HG02973 (cell line): ENCODE measurements at regions not wholly inside any gene's neighbourhood (a gene's known extent, or its start where the extent isn't known, plus 50 kb on each side); places are given as distances from the start of the nearest gene placed in this dataset.
A peak's percentile ranks its signal among the peaks of the same experiment; 100 is the strongest.

ENCODE experiments used
- ATAC-seq: cut with Tn5 transposase; IDR thresholded peaks from one replicate; pipeline ENCODE4 v1.9.1; 2021; ENCODE audit warnings: moderate library complexity; ENCODE audit not compliant: unreplicated experiment

DNA sequence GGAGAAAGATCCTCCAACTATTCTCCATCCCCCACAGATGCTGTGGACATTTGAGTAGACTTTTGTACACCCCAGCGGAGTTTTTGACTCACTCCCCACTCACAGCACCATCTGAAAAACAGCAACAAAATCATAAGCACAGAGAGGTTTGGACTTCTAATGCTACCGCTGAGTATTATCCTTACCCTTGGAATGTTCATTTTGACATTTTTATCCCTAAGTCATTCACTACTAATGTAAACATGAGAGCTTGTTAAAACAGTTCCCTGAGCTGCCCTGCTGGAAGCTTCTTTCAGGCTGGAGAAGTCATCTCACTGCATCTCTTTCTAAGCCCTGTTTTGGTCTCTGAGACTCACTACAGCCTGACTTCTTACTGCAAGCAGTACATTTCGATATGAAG, 1045.9 kb downstream of the MCTP2 start:
- ATAC-seq, result no peak

DNA sequence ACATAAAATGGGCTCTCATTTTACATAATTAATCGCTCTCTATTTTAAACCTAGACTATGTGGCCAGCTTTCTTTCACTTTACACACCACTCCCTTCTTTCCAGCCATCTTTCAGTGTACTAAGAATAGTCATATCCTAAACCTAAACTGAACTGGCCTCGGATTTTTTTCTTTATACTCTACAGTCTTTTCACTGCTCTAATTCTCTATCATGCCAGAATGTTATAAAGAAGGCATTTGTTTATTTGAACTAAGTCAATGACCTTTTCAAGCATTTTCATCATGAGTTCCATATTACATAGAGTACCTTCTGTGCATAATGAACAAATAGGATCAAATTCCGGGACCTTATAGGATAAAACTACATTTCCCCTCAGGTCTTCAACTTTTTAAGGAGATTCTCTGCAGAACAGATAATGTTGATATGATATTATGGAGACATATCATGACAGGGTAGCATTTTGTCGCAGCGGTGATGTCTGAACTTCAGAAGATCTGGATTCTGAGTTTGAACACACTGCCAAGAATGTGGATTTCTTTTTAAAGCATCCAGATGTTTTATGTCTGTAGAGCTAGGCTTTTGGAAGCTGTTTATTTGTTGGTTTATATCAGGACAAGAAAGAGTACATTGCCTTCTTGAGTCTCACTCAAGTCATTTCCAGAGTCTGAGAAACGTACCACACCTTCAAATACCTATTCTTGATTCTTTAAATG, 1047.3 kb downstream of the MCTP2 start:
- no peak for ATAC-seq

DNA sequence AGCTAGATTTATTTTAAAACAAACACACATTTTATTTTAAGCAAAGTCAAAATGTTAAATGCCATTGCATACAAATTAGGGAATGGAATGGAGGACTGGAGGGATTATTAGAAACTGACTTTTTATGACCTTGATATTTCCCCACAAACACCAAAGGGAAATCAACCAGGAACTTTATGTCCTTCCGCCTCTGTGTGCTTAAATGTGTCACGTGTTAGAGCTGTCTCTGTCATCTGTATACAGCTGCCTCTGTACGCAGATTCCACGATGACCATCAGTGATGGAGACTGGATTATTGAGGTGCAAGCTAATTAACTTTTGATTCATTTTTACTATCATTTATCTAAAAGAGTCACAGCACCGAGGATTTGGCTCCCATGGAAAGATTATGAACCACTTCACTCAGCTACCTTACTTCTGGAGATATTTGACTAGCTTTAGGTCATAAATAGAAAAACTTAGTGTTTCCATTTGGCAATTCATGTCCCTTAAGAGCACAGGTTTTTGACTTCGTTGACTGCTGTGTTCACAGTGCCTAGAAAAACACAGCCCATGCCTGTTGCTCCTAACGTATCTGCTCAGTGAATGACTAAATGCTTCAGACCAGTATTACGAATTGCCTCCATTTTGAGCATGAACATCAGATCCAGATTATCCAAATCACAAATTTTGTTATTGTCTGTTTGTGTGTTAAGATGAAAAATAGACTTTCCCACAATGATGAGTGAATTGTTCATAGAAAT, 1048.1 kb downstream of the MCTP2 start:
- ATAC-seq, result no peak

DNA sequence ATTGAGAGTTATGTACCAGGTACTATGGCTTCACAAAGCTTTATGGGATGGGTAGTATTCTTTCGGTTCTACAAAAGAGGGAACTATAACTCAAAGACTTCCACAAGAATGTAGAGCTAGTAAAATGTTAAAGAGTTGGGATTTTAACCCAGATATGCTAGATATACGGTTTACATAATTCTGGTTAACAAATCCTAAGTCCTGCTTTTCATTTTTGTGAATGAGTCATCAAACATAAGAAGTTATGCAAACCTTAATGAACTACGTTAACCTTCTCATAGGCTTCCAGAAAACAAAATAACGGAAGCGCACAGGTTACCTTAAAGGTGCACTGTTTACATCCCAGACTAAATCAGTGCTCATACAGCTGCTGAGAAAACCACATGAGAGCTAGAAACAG, 1049.3 kb downstream of the MCTP2 start:
- ATAC-seq, result no peak

DNA sequence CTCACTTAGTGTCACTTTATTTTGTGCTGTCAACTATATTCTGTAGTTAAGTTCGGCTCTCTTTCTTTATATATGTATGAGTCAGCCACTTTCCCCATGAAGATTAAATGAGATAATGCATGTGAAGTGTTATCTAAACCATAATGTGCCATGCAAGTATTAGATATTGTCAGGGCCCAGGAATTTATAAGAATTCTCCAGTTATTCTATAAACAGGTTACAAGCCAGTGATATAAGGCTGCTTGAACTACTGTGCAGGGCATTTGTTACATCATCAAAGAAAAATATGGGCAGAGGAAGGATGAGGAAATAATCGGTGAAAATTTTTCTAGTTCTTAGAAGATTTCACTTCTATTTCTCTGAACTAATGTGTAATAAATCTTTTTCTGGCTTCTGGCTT, 1049.0 kb upstream of the NR2F2 start:
- ATAC-seq, result no peak

DNA sequence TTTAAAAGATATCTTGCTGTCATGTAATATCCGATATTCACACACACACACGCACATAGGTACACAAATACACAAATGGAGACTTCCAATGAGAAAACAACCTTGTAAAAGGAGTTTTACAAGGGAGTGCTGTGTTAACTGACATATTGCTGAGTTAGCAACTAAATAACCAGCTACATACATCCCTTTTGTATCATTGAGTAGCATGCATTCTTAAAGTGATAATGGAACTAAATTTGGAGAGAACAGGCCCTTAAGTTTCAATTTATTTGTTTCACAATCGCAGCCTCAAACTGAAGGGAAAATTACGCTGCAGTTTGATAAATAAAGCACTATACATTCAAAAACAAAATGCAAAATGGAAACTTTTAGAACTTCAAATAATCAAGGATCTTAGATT, 1046.0 kb upstream of the NR2F2 start:
- ATAC-seq, result no peak

DNA sequence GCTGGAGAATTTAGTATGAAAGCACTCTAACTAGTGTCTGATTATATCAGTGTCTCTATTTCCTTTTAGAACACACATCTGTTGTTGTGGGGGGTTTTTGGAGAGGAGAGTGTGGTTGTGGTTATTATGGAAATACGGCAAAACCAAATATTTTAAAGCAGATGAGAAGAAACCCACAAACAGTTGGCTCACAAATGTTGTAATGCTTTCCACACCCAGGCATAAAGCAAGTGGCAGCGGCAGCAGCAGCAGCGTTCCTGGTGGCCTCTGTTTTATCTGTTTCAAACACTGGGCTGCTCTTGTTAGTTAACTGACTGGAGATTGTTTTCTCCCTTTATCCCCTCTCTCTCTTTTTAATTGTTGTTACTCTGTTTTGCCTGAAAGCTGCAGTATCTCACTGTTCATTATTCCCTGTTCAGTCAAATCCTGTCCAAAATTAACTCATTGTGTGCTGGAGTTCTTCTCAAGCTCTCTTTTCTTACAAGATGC, 1045.5 kb upstream of the NR2F2 start:
- no peak for ATAC-seq

DNA sequence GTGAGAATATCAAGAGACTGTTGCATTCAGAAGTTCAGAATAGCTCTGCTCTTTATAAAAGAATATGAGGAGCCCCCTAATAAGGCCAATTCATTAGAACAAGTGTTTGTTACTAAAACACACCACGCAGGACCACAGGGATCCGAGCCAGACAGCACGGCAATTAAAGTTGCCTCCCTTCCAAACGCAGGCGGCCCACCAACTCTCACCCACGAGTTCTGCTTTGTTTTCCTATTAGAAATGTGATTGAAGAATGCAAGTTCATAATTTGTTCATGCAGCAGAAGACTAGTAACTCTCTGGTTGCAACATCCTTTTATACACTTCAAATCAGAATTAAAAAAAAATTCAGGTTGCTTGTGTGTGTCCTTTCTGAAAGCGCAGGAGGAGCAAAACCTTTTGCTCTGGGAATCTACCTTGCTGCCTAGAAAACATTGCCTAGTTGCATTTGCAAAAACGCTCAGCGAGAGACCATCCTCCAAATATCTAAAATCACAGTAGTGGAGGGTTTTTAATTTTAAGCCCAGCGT, 1044.1 kb upstream of the NR2F2 start:
- no peak for ATAC-seq

DNA sequence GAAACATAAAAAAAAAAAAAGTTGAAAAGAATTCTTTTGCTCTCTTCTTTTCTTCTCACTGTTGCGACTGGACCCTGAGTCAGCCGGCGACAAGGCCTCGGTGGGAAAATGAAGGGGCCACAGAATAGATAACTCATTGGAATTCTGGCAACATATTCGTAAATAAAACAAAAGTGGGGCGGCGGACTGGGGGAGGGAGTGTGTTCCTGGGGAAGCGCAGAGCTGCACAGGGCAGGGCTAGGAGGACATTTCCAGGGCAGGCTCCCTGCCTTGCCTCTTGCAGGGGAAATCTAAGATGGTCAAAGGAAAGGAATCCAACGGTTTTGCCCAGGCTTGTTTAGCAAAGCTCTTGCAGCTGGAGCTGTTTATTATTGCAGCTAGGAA, 1042.8 kb upstream of the NR2F2 start:
- no peak for ATAC-seq

DNA sequence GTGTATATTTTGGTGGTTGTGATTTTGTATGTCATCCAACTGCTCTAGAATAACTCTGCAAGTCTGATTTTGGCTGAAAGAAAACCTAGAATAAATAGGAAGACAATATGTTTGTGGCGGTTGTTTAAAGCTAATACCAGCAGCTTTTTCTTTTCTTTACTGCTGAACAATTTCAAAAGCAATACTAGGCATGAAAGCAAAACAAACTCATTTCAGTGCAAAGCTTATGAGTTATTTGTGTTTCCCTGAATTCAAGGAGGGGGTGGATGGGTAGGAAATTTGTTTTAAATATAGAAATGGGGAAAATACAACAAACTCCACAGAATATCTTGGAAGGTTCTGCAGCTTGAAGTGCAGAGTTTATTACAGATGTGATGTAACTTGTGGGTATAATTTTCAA, 1041.9 kb upstream of the NR2F2 start:
- no peak for ATAC-seq

DNA sequence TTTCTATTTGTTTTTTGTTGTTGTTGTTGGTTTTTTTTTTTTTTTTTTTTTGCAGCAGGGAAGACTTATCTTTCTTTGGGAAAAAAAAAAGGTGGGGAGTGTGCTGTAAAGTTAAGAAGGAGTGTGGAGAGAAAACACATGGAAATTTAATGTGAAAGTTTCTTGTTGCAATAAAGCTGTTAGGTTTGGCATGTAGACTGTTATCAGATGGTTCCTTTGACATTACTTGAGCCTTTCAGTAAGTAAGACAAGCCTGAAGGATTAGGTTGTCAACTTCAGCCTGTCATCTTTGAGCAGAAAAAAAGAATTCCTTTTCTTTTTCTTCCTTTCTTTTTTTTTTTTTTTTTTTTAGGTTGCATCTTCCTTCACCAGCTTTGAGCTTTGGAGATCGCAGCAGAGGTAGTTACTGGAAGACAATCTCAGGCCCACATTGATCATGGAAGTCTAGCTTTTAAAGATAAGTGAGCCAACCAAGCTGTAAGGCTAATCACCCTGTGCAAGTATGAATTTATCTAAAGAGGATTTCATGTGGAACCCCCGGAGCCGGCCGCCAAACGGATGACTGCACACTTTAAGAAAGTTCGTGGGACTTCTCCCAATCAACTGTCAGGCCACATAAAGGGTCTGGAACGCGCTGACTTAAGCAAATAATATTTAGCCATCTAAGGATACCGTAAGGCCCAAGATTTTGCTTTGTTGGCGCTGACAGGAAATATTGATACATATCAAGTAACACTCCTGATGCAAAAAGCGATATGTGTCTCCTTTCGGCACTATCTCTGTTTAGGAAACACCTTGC, 1040.1 kb upstream of the NR2F2 start:
- ATAC-seq, result no peak

DNA sequence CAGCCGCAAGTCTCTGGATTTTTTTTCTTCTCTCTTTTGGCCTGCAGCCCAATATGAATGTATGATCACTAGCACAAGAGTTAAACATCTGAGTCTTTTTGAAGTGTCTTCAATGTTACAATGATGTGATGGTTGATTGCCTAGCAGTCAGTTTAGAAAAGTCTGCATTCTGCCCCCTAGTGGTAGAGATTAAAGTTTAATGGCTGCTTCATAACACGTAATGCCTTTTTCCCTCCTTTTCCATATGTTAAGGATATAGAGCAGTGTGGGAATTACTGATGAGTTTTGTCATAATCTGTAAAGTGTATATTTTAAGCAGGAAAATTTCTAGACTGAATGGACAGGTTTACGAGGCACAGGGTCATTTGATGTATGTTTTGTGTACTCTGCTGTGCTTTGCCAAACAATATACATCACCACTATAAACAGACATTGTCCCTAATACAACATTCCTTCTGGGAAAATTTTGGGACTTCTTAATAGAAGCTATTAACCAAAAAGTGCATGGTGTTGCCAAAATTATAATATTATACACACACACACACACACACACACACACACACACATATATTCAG, 1038.5 kb upstream of the NR2F2 start:
- peak; percentile 67 for ATAC-seq

DNA sequence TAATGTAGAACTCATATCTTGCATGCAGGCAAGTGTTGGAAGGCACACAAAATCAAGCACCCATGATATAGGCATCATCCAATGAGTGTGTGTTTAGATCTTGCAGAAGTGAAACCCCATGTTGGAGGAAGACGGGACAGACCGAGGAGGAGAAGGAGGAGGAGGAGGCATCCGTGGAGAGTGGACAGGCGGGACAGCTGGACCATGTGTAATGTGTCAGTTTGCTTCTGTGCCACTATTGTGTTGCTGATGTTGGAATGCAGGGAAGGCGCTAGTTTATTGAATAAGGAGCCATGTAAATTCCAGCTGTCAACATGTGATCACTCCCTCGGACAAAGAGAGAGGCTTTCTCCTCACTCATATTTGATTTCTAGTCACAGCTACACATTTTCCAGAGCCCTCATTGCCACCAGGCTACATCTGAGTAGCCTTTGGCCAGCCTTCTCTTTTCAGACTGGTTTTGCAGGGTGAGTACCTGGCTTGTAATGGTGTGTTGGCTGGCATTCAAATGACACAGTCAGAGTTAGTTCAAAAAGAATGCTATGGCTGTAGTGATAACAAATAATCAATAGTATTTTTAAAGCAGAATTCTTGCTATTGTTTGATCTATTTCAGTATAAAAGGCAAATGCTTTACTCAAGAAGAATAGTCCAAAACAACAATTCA, 1037.6 kb upstream of the NR2F2 start:
- no peak for ATAC-seq

DNA sequence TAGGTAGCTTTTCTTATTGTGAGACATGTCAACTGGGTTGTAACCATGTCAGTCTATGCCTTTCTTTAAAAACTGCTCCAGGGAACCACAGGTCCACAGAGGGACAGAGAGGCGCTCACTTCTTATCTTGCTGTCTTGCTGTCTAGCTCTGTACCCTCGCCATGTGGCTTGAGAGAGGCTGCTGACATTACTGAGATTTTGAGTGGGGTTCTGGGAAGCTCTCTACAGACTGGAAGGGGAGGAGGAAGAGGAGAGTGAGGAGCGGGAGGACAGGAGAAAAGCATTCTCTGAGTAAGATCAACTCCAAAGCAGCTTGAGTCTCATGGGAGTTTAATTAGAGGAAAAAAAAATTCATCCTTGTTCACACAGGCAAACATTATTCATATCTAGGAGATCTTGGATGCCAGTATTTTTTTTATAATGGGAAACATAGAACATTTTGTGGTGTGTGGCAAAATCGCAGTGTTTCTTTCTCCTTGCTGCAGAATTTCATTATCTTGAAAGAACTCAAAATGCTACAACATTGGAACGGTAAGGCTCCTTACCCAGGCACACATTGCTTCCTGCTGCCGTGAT, 1037.0 kb upstream of the NR2F2 start:
- ATAC-seq, result no peak

DNA sequence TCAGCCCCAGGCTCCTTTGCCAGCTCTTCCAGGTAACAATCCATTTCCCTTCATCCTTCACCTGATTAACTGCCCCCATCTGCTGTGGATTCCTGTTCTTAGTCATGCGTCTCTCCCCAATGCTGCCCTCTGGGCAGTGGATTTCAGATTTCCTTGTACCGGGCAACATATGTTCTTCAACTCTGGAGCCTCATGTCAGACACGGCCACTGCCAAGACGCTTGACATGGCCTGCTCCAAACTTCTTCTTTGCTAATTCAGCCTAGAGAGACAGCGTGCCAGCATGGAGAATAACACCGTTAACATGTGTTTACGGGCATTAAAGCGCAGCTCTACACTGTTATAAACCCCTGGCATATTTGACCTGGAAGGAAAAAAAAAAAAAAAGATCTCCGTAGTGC, 1035.1 kb upstream of the NR2F2 start:
- no peak for ATAC-seq

DNA sequence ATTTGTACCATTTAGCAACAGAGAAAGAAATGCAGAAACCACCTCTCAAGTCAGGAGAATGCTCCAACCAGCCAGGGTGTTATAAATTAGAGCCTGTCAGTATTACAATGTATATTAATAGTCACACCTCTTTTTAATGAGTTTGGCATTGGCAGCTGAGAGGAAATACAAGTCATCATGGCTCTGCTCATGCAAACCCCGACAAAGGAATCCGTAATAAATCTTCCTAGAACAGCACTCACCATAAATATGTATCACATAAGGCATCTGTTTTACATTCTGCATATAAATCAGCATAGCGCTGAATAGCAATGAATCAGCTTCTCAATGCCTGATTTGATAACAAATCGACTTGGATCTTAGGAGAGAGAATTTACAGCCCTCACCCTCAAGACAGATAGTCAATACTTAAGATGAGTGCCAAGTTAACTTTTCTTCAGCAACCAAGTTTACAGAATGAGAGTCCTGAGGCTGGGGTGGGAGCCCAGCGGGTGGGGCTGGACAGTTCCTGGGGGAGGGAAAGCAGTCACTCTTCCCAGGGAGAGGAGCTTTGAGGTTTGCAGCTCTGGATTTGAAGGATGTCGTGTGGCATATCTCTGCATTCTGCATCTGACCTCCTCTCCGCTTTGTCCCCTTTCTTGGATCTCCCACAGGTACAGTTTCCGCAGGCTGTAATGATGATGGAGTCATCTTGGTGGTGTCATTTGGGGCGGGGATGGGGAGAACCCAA, 1034.4 kb upstream of the NR2F2 start:
- ATAC-seq, result no peak

DNA sequence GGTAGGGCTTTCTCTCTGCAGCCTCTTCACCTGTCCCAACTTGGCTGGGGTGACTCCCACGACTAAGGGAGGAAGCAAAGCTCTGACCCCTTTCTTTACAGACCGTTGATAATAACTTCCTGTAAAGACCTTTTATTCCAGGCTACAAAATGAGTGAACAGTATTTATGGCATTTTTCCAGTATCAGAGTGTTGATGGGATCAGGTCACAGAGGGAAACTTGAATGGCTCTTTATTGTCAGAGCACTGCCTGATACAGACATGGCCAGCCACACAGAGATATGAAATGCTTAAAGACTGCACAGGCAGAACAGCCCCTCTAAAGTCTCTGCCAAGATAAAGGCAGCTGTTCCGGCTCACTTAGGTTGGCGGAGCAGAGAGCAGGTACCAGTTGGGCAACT, 1033.9 kb upstream of the NR2F2 start:
- ATAC-seq, result no peak

DNA sequence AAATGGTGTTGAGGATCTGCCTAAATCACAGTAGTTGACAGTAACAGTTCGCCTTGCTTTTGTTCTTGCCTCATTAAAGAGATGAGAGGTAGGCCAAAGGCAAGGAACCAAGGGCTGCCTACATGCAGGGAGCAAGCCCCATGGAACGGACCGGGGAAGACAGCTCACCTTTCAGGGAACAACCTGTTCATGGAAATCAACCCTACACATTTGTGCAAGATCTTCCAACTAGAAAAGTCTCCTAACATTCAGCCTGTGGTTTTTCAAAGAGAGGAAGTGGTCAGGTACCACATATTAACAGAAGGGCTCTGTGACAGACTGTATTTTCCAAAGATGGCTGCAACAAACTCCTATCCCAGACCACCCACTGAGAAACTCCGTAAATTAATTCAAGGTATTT, 1031.8 kb upstream of the NR2F2 start:
- ATAC-seq, result no peak

DNA sequence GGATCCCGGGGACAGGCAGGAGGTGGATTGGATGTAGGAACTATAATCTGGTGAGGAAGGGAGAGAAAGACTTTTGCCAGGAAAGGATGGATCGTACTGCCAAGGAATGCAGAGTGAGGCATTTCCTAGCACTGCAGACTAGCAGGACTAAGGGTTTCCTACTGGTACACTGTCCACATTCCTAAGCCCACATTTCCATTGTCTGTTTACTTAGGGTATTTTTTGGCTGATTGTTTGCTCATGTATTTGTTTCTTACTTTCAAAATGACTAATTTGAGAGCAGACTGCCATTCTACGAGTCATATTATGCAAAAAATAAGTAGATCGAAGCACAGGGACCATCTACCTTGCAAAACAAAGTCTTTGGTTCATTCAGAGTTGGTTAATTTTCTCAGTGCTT, 1029.5 kb upstream of the NR2F2 start:
- no peak for ATAC-seq

DNA sequence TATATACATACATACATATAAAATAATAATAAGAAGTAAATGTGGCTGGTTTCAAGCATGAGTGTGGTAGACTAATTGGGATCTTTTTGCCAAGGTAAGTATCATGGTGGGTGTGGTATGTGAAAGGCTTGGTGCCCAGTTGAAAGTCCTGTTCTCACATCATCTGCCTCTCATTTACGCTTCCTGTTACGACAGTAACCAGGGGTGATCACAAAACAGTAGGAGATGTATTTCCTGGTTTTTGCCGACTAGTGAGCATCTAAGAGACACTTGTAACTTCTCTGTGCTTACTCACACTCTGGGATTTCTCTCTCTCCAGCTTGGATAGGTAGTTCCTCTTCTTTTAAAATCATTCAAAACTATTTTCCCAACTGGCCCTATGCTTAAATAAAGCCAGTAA, 1028.3 kb upstream of the NR2F2 start:
- no peak for ATAC-seq
